ENCODE measurements at regions not wholly inside any gene's neighbourhood (a gene's known extent, or its start where the extent isn't known, plus 50 kb on each side); places are given as distances from the start of the nearest gene placed in this dataset.

DNA sequence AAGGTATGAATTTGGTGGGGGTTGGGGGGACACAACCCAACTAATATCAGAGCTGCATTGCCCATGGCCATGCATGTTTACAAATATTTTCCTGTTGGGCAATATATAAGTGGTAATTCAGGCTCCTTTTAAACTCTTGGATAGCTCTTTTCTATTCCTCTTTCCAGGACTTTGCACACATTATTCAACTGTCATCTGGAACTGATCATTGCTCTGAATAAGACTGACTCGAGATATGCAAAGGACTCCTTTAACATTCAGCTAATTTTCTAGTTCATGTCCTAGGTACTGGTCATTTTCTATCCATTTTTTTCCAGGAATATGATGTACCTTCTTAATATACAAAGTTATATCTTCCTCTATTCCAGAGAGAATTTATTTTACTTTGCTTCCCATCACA is 89.5 kb upstream of the STK32A start:
- TF ChIP-seq, protein P1, sequence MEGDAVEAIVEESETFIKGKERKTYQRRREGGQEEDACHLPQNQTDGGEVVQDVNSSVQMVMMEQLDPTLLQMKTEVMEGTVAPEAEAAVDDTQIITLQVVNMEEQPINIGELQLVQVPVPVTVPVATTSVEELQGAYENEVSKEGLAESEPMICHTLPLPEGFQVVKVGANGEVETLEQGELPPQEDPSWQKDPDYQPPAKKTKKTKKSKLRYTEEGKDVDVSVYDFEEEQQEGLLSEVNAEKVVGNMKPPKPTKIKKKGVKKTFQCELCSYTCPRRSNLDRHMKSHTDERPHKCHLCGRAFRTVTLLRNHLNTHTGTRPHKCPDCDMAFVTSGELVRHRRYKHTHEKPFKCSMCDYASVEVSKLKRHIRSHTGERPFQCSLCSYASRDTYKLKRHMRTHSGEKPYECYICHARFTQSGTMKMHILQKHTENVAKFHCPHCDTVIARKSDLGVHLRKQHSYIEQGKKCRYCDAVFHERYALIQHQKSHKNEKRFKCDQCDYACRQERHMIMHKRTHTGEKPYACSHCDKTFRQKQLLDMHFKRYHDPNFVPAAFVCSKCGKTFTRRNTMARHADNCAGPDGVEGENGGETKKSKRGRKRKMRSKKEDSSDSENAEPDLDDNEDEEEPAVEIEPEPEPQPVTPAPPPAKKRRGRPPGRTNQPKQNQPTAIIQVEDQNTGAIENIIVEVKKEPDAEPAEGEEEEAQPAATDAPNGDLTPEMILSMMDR (IDR thresholded peaks at IDR 0.05; ENCODE audit: insufficient read depth, low read depth, low read length) = no peak
- TF ChIP-seq EZH2 (IDR thresholded peaks at IDR 0.05; ENCODE audit: insufficient read depth, low read length) = no peak

Data from astrocyte (in vitro differentiated cells and primary cell).